ENCODE measurements at regions not wholly inside any gene's neighbourhood (a gene's known extent, or its start where the extent isn't known, plus 50 kb on each side); places are given as distances from the start of the nearest gene placed in this dataset.

- no peak for TF ChIP-seq POLR2A (IDR thresholded peaks at IDR 0.05; ENCODE audit: low read depth, low read length)
- no peak for TF ChIP-seq CTCF (conservative IDR thresholded peaks at IDR 0.05; ENCODE audit: low read depth, low read length)
- TF ChIP-seq MAZ (IDR thresholded peaks at IDR 0.05; ENCODE audit: borderline replicate concordance, low read depth, low read length): no peak
- TF ChIP-seq NFE2L2 (IDR thresholded peaks at IDR 0.05; ENCODE audit: low read depth, low read length): no peak
- no peak for TF ChIP-seq RFX5 (IDR thresholded peaks at IDR 0.05; ENCODE audit: low read depth, low read length)
- no peak for TF ChIP-seq BHLHE40 (IDR thresholded peaks at IDR 0.05; ENCODE audit: low read depth, low read length)
- no peak for TF ChIP-seq MXI1 (IDR thresholded peaks at IDR 0.05; ENCODE audit: borderline replicate concordance, low read depth, low read length)
- no peak for TF ChIP-seq RAD21 (IDR thresholded peaks at IDR 0.05; ENCODE audit: low read length)
- no peak for TF ChIP-seq CEBPB (IDR thresholded peaks at IDR 0.05; ENCODE audit: low read depth, low read length)
- no peak for TF ChIP-seq SMC3 (IDR thresholded peaks at IDR 0.05; ENCODE audit: low read depth, low read length)
Observed at GRCh38 chr4:11914406-11914805, 485.7 kb upstream of the HS3ST1 start.
